Peyer's patch (tissue), 4 donors: ENCODE measurements at regions not wholly inside any gene's neighbourhood (a gene's known extent, or its start where the extent isn't known, plus 50 kb on each side); places are given as distances from the start of the nearest gene placed in this dataset.
"Not testable (repeated sequence)": the region's sequence is repeated elsewhere in the genome, so short reads cannot be mapped to it uniquely, and the experiment has no call there.

ENCODE experiments used
- CTCF ChIP-seq, 6 experiments: fragments of 450-650 bp in 4 of 6; fragments of 200-600 bp in 2 of 6; sonication (generic) in 1 of 6; IDR thresholded peaks; one replicate each; pipeline ENCODE4 v1.5.1; 2017 to 2019; ENCODE audit warnings: antibody characterized with exemption in 6 of 6, mild to moderate bottlenecking in 3 of 6, moderate library complexity in 1 of 6
- POLR2A ChIP-seq, 2 donors: fragments of 450-650 bp; IDR thresholded peaks; one replicate each; pipeline ENCODE4 v1.5.1; 2017; ENCODE audit warnings: antibody characterized with exemption in 2 of 2, mild to moderate bottlenecking in 2 of 2, moderate library complexity in 2 of 2

GRCh38 chr22:11067937-11068336 is 4460.1 kb upstream of the OR11H1 start:
- not testable (repeated sequence) for TF ChIP-seq CTCF, POLR2A (IDR thresholded peaks at IDR 0.05)
